22Rv1 (cell line): ENCODE measurements at regions not wholly inside any gene's neighbourhood (a gene's known extent, or its start where the extent isn't known, plus 50 kb on each side); places are given as distances from the start of the nearest gene placed in this dataset.

Experiments used
- H3K27ac ChIP-seq: fragments of 450-650 bp; 2 replicates; pipeline ENCODE4 v1.5.1; 2017
- ZFX ChIP-seq: fragments of 450-650 bp; IDR thresholded peaks from 2 replicates; pipeline ENCODE4 v1.6.1; 2017; ENCODE audit warnings: antibody characterized with exemption, borderline replicate concordance
- TF ChIP-seq, protein P1 (sequence below): fragments of 450-650 bp; IDR thresholded peaks from 2 replicates; pipeline ENCODE4 v1.5.1; 2017; ENCODE audit warnings: mild to moderate bottlenecking

DNA sequence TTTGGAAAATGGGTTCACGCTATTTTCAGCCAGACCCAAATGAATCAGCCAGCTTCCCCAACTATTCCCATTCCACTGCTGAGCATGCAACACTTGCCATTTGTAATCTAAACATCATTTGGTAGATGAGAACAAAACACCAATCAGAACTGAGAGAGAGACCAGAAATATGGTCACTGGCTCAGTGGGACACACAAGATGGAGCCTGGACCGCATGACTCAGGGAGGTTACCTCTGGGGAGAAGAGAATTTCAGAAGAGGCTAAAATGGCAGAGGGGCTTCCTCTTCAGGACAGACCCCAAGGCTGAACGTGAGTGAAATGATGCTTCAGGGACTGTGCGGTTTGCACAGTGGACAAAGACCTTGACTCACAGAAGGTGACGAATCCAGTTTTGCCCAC is 126.6 kb downstream of the URB2 start:
- TF ChIP-seq ZFX: no peak
- TF ChIP-seq, protein P1, sequence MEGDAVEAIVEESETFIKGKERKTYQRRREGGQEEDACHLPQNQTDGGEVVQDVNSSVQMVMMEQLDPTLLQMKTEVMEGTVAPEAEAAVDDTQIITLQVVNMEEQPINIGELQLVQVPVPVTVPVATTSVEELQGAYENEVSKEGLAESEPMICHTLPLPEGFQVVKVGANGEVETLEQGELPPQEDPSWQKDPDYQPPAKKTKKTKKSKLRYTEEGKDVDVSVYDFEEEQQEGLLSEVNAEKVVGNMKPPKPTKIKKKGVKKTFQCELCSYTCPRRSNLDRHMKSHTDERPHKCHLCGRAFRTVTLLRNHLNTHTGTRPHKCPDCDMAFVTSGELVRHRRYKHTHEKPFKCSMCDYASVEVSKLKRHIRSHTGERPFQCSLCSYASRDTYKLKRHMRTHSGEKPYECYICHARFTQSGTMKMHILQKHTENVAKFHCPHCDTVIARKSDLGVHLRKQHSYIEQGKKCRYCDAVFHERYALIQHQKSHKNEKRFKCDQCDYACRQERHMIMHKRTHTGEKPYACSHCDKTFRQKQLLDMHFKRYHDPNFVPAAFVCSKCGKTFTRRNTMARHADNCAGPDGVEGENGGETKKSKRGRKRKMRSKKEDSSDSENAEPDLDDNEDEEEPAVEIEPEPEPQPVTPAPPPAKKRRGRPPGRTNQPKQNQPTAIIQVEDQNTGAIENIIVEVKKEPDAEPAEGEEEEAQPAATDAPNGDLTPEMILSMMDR: no peak
- no peak overlapping the region for H3K27ac ChIP-seq

DNA sequence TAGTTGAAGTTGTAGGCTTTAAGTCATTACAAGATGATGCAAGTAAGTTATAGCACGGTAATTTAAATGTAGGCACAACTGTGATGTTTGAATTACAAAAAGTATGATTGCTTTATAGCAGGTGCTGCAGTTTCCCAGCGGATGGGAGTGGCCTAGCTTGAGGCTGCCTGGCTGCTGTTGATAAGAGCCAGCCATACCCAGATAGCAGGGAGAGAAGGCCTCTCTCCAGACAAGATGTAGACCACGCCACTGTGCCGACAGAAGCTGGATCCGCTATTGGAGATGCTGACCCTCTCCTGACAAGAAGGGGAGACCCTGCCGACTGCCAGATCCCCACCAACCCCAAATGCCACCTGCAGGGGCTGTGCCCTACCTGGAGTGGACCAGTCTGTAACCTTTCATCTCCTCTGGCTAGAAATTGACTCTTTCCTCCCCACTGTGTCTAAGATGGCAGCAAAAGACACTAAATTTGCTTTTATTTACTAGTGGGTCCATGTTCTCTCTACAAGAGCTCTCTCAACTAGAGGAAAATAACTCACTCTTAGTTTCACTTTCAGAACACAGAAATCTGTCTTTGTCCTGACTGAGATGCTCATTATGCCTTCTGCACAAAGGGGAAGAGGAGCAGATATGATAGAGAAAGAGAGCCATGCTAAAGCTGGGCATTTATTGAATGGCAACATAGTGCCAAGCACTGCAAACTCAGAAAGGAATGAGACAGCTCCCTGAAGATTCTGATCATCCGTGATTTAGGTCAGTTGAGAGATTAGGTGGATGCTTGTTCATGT is 127.9 kb downstream of the URB2 start:
- no peak overlapping the region for H3K27ac ChIP-seq
- no peak for TF ChIP-seq ZFX
- TF ChIP-seq, protein P1: no peak

DNA sequence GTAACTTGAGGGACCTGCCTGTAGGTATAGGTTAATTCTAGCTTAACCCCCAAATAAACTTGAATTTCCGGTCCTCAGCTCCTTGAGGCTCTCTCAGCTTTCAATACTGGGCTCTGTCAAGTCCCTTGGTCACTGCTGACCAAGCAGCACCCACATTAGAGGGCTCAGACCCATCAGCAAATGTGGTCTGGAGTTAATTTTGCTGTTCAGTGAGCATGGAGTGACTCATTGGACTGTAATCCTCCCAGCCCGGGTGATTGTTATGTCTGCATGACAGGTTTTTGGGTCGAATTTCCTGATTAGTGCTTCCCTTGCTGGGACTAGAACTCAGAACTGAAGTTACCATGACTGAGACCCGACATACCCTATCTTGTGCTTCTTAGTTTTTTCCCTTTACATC is 130.6 kb downstream of the URB2 start:
- no peak overlapping the region for H3K27ac ChIP-seq
- TF ChIP-seq, protein P1: no peak
- no peak for TF ChIP-seq ZFX

DNA sequence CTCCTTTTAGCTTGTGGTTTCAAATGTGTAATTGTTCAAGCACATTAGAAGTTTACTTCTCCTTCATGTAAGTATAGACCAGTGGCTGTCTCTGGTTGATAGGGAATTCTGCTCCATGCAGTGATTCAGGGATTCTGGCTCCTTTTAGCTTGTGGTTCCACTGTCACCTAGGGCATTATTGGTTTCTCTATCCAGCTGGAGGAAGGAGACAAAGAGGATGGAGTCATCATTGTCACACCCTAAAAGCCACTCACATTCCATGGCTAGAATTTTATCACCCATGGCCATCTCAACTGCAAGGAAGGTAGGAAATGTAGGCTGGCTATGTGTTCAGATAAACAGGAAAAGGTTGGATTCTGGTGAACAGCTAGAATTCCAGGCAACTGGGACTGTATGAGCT is 131.2 kb downstream of the URB2 start:
- TF ChIP-seq, protein P1: no peak
- TF ChIP-seq ZFX: no peak
- H3K27ac ChIP-seq: no peak overlapping the region

DNA sequence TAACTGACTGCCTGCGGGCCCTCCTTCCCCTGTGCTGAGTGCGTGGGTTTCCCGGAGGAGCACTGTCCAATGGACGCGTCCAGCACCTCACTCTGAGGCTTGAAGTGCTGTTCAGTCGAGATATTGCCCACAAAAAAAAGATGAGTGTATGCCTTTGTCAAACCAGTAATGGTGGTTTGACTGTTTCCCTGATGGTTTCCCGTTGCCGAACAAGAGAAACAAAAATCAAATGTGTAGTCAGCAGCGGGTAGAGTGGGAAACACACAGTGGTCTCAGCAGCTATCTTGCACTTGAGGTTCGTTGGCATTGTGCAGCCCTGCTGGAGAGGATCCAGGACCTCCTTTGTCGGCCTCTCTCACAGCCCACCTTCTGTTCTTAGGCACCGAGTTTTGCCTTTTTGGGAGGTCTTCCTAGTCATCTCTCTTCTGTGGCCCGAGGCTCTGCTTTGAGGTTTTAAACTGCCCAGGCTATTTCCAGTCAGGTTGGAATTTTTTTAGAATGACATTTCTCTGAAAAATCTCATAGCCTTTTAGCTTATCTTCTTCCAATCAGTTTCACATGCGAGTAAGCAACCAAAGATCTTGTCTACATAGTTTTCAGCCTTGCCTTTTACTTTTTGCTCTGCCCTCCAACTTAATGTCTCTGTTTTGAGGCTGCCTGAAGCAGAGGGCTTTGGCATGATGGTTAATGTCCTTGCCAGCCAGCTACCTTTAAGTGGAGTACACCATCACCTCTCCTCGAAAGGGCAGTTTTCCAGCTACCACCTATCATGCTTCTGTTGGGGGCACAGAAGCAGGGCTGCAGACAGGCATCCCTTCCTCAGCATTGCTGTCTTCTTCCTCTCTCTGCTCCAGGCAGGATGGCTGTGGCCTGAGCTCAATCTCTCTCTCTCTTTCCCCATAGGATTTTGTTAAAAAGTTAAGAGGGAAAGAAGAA is 132.3 kb downstream of the URB2 start:
- H3K27ac ChIP-seq: no peak overlapping the region
- no peak for TF ChIP-seq ZFX
- TF ChIP-seq, protein P1: no peak

DNA sequence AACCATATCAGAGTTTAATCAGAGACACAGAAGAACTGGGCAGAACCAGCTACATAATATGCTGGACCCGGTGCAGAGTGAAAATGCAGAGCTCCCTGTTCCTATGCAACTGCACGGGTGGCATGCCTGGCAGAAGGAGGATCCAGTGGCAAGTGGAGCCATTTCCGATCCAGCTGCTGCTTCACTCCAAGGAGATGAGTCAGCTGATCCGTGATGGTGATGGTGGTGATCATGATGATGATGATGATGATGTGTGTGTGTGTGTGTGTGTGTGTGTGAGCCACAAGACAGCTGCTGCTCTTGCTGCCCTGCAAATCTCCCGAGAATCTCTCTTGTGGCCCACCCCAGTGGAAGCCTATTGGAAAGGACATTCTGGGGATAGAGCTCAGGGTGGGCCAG is 133.0 kb downstream of the URB2 start:
- TF ChIP-seq, protein P1: no peak
- TF ChIP-seq ZFX: no peak

DNA sequence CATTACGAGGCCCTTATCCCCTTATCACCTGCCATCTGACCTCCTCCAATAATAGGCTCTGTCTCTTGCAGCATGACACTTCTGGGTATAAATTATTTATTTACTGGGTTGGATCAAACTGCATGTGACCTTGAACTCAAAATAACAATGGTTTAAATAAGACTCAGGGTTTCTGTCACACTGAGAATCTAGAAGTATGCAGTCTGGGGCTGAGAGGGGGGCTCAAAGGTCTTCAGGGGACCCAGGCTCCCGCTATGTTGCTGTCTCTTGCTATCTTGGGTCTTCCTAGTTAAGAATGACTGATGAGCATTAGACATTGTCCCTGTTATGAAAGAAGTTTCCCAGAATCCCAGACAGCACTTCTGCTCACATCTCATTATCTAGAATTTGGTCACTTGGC is 133.5 kb downstream of the URB2 start:
- TF ChIP-seq, protein P1: no peak
- TF ChIP-seq ZFX: no peak
- no peak overlapping the region for H3K27ac ChIP-seq

More for the DNA sequence above, 133.0 kb downstream of the URB2 start:
- no peak overlapping the region for H3K27ac ChIP-seq
